Epithelial cell of esophagus (primary cell): ENCODE measurements at regions not wholly inside any gene's neighbourhood (a gene's known extent, or its start where the extent isn't known, plus 50 kb on each side); places are given as distances from the start of the nearest gene placed in this dataset.

ENCODE experiments used
- DNase-seq: peaks from one replicate; pipeline ENCODE4 v3.0.0; 2010; ENCODE audit warnings: low read depth
- H3K4me3 ChIP-seq: 2 replicates; pipeline ENCODE4 v1.5.1; 2011; ENCODE audit warnings: mild to moderate bottlenecking, low read length, control low read depth
- TF ChIP-seq, protein P1 (sequence below): IDR thresholded peaks from 2 replicates; pipeline ENCODE4 v1.5.1; 2011; ENCODE audit warnings: low read depth, mild to moderate bottlenecking, low read length, control low read depth, inconsistent platforms; ENCODE audit not compliant: insufficient read depth; ENCODE audit errors: missing control alignments

DNA sequence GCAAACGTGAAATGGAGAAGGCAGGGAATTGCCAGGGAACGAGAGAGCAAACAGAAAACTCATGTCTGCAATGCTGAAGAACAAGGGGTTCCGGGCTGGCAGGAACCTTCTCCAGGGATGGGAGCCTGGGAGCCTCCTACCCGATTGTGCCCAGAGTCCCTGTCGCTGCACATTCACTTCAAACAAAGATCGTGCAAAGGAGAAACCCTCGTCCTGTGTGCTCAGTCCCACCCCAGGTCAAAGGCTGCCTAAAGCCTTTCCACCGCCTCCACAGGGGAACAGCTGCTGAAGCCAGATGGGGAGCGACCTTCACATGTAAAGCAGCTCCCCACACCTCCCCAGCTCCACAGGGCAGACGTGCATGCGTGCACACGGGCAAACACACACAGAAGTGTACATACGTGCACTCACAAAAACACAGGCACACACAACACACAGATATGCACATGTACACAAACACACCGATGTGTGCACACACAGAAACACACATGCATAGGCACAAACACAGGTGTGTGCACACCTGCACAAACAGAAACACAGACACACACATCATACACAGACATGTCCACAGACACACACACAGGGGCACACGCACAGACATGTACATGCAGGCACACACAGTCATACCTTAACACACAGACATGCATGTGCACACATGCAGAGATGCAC is 460.1 kb upstream of the SALL3 start:
- H3K4me3 ChIP-seq, result no peak overlapping the region
- TF ChIP-seq, protein P1, sequence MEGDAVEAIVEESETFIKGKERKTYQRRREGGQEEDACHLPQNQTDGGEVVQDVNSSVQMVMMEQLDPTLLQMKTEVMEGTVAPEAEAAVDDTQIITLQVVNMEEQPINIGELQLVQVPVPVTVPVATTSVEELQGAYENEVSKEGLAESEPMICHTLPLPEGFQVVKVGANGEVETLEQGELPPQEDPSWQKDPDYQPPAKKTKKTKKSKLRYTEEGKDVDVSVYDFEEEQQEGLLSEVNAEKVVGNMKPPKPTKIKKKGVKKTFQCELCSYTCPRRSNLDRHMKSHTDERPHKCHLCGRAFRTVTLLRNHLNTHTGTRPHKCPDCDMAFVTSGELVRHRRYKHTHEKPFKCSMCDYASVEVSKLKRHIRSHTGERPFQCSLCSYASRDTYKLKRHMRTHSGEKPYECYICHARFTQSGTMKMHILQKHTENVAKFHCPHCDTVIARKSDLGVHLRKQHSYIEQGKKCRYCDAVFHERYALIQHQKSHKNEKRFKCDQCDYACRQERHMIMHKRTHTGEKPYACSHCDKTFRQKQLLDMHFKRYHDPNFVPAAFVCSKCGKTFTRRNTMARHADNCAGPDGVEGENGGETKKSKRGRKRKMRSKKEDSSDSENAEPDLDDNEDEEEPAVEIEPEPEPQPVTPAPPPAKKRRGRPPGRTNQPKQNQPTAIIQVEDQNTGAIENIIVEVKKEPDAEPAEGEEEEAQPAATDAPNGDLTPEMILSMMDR, result no peak
- DNase-seq, result no peak

DNA sequence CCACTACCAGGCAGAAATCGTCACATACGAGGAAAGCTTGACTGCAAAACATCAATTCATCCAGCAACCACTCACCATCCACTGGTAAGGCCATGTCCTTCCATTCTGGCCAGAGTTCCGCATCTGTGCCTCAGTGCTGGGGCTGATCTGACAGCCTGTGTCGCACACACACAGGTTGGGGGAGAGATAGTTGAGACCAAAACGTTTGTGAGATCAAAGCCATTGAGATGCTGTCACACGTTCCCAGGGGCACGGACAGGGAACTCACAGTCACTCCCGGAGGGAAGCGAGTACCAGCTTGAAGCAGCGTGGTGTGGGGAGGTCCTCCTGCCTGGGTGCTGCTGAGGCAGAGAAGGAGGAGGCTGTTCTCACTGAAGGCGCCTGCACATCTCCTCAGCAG is 458.5 kb upstream of the SALL3 start:
- TF ChIP-seq, protein P1, result no peak
- H3K4me3 ChIP-seq, result no peak overlapping the region
- DNase-seq, result no peak

DNA sequence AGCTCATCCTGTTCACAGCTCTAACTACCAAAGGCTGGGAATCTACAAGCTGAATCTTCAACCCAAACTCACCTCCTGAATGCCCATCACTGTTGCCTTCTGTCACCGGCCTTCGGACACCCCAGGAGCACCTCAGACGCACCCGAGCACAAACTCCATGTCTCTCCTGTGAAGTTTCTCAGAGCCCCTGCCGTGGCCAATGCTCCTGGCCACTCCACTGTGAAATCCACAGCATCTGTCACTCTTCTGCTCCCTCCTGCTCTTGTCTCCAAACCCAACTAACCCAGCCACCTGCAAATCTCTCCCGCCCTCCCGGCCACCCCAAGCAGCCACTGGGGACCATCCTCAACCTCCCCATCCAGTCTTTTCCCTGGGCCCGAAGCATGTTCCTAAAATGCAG is 457.9 kb upstream of the SALL3 start:
- TF ChIP-seq, protein P1, result no peak
- no peak overlapping the region for H3K4me3 ChIP-seq
- no peak for DNase-seq

DNA sequence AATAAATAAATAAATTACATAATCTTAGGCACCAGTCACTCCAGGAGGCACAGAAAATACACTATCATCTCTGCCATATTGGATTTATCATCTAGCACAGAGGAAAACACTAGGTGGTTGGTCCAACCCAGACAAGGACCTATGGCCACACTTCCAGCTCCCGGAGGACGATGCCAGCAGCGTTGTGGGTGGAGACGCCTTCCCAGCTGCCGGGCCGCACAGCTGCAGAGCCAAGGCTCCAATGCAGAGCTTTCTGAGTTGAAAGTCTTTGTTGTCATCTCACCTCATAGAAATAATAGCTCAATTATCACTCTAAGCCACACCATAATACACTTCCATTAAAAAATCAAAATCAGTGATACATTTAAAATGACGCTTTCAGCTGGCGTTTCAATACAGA is 457.1 kb upstream of the SALL3 start:
- TF ChIP-seq, protein P1, result no peak
- no peak for DNase-seq
- H3K4me3 ChIP-seq, result no peak overlapping the region

DNA sequence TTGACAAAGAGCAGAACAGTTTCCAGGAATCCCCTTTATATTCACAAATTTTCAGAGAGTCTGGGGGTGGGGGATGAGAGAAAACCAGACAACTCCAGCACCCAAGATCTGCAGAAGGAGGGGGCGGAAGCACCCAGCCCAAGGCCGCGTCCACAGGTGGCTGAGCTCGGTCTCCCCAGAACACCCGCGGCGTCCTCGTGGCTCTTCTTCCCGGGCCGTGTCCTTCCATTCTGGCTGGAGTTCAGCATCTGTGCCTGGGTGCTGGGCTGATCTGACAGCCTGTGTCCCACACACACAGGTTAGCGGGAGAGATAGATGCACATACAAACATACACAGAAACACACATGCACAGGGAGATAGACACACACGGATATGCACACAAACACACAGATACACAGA is 455.8 kb upstream of the SALL3 start:
- no peak overlapping the region for H3K4me3 ChIP-seq
- TF ChIP-seq, protein P1, result no peak
- no peak for DNase-seq

DNA sequence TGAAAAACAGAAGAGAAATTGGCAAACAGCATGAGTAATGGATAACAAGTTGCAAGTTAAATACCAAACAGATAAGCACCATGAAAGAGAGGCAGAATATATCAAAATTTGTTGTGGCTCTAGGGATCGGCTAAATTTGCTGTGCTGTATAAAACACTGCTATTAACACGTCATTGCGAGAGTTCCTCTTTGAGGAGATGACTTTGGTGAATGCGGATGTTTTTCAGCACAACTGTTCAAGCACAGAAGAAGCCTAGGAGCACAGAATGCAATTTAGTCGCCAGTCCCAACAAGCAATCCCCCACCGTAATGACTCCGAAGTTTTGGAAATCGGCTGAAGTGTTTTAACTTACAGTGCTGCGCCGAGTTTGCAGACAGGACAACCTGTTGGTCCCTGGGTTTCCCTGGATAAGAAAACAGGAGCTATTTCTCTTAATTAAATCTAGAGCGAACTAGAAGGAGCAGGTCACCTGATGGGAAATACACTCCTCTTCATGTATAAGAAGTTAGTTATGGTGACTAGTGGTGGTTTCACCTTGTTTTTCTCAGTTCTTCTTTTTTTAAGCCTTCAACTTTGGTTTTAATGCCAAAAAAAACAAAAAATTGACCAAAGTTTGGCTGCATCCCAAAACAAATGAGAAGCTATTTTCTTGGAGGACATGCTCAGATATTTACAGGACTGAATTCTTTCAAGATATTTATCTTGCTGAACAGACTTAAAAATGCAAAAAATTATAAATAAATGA is 454.1 kb upstream of the SALL3 start:
- no peak overlapping the region for H3K4me3 ChIP-seq
- TF ChIP-seq, protein P1, result no peak
- no peak for DNase-seq
